SKM-1 (cell line): ENCODE measurements at regions not wholly inside any gene's neighbourhood (a gene's known extent, or its start where the extent isn't known, plus 50 kb on each side); places are given as distances from the start of the nearest gene placed in this dataset.
"Not testable (repeated sequence)": the region's sequence is repeated elsewhere in the genome, so short reads cannot be mapped to it uniquely, and the experiment has no call there.

Source experiments
- DNase-seq: peaks from one replicate; lab custom pipeline; 2025; ENCODE audit not compliant: unreplicated experiment; lab: John Stamatoyannopoulos, UW

DNA sequence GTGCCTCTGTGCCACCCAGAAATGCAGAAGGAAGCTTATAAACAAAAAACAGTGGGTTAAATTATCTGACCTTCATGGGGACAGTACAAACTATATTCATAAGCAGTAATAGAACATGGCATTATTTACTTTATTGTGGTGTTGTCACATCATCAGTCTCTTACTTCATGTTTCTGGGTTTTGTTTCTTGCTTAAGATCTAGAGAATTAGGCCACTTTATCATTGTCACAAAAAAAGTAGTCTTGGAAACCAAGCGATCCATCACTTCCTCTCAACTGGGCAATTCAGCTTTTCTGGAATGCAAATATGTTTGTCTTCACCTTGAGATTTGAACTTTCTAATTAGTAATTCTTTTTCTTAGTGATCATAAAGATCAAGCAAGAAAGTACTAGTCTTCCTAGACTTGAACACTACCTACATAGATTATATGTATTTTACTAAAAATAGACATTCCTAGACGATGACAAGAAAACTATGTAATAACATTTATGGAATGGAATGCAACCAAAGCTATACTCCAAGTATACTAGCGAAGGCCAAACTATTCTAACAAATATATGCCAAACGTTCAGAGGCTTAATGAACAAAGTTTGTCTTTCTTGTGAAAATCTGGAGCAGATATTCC lies 363.4 kb downstream of the DAD1 start:
- no peak for DNase-seq

DNA sequence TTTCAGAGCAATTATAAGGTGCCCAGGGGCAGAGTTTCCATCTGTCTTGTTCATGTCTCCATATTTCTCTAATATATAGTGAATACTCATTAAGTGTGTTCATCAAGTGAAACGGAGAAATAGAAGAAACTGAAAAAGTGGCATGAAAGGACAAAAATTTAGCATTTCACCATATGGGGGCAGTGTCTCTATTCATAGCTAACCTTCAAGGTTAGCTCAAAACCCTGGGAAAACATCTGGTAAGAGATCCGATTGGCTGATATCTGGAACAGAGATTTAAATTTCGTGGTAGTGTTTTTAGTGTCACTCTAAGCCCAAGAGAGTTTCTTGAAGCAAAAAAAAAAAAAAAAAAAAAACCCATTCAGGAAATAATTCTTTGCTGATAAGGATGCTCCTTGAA lies 367.5 kb downstream of the DAD1 start:
- DNase-seq: no peak

DNA sequence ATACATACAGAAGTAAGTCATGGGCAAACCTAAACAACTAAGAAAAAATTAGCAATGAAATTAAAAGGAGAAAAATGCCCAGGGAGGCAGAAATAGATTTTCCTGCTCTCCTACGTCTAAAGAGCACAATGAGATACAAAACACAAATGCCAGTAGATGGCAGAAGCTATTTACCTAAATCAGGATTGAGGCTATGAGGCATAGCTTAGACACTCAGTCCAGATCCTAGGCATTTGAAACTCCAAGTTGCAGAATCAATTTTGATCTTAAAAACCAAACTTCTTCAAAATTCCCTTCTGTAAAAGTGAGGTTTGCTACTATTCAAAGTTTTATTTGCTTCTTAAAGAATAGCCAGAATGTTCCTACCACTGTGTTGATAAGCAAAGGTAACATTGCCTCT lies 368.6 kb downstream of the DAD1 start:
- no peak for DNase-seq

DNA sequence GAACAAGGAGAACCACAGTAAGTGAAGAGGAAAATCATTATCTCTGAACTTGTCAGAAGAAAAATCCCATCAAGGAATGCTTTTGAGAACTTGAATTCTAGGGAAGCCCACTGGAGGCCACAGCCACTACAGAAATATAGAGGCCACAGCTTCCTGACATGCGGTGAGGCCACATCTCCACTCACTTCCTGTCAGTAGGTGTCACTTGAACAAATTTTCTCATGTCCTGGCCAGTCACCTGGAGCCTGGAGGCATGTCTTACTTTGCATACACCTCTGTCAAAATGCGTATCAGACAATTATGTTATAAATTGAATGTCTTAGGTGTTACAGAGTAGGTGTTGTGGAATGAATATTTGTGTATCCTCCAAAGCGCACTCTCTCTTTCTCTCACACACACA lies 370.3 kb downstream of the DAD1 start:
- DNase-seq: no peak

DNA sequence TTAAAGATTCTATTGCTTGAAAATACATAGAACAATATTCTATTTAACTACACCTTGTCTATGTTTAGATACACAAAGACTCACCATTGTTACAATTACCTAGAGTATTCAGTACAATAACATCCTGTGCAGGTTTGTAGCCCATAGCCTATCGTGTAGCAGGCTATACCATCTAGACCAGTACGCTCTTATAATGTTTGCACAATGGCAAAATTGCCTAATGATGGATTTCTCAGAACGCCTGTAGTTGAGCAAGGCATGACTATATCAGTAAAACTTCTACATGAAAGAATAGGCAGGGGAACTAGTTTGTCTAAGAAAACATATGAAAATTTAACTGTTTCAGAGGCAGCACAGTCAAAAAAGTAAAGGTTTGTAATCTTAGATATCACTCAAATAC lies 375.9 kb downstream of the DAD1 start:
- DNase-seq: peak; percentile 3

DNA sequence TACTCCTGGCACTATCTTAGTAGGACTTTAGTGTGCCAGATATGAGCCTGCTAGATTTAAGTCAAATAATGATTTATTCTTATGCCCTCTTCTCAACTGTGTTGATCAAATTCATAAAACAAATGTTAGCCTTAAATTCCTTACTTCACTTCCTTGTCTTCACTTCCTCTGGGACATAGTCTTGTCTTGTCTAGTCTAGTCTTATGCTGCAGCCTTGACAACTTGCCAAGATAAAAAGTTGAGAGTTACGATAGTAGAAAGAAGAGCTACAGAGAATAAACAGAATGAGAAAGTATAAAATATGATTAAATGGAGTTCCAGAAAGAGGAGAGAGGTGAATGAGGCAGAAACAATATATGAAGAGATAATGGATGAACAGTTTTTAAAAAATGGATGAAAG lies 378.1 kb downstream of the DAD1 start:
- no peak for DNase-seq

DNA sequence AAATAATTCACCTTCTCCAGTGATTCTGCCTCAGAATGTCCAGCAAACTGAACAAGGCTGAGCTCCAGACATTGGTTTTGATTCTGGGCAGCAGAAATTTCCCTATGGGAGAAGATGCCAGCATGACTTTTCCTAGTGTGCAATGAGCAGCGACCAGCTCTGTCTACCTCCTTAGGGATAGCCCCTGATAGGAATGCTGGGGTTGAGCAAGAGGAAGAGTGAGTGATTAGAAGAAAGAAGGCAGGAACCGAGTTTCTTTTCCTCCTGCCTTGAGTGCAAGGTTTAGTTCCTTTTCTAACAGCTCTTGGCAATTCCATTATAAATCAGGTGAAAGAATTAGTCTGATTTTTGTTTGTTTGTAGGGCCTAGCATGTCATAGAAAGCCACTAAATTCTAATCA lies 379.0 kb downstream of the DAD1 start:
- no peak for DNase-seq

DNA sequence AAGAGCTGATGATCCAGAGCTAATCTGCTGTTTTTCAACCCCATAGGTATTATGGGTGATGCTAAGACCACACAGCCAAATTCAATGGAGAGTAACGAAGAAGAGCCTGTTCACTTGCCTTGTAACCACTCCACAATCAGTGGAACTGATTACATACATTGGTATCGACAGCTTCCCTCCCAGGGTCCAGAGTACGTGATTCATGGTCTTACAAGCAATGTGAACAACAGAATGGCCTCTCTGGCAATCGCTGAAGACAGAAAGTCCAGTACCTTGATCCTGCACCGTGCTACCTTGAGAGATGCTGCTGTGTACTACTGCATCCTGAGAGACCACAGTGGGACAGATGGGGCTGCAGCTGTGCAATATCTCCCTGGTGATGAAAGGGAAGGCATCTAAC lies 386.0 kb downstream of the DAD1 start:
- DNase-seq: no peak

DNA sequence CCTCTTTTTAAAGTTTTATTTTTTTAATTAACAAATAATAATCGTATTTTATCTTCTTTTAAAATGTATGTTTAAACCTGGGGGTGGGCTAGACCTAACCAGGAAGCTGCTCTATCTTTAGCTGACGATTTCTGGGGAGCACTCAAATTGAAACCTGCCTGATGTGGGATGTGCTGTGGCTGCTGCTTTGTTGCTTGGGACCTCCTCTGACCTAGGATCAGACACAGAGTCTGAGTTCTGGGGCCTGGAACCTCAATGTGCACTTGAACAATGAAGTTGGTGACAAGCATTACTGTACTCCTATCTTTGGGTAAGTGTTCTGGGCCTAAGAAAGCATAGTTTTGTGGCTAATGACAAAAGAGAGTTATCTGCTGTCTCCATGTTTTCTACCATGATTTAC lies 386.7 kb downstream of the DAD1 start:
- no peak for DNase-seq

DNA sequence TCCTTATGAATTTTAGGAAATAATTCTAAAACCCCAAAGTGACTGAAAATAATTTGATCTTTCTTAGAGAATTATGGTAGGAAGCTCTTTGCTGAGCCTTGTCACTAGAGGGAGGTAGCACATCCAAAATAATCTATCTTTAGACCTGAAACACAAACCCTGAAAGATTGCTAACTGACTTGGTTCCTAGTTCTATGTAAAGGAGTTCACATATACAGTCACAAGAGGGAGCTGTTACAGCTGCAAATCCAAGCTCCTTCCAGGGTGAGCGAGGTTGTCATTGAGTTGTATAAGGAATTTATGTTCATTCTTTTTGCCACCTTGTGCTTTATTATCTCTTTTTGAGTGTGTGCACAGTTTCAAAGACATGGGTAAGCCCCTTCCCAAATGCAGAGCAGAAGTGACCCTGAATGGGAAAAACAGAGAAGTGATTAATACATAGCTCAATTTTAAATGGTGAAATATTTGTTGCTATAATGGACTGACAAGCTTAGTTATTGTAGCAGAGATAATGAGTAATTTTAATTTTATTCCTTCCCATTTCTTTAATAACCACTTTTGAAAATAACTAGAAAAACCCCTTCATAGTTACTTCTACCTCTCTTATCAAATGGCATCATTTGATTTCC lies 387.9 kb downstream of the DAD1 start:
- peak; percentile 18 for DNase-seq

DNA sequence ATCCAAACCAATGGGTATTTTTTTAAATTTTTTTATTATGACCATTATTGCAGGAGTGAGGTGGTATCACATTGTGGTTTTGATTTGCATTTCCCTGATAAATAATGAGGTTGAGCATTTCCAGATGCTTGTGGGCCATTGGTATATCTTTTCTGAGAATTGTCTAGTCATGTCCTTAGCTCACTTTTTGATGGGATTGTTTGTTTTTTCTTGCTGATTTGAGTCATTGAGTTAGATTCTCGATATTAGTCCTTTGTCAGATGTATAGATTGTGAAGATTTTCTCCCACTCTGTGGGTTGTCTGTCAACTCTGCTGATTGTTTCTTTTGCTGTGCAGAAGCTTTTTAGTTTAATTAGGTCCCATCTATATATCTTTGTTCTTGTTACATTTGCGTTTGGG lies 388.9 kb downstream of the DAD1 start:
- DNase-seq: not testable (repeated sequence)

DNA sequence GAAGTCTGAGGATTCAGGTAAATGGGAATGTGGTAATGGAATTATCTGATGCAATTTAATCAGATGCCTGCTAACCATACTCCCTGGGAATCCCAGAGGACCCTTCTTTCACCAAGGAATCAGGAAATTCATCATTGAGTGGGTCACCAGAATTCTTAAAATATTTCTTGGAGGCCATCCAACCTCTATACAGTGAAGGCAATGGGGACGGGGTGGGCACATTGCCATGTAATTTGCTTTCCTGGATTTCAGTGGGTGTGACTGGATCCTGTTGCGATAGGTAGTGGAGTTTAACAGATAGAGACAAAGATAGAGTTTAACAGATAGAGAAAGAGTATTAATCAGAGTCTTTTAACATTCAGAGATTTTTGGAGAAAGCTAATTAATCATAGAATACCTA lies 394.4 kb downstream of the DAD1 start:
- no peak for DNase-seq

DNA sequence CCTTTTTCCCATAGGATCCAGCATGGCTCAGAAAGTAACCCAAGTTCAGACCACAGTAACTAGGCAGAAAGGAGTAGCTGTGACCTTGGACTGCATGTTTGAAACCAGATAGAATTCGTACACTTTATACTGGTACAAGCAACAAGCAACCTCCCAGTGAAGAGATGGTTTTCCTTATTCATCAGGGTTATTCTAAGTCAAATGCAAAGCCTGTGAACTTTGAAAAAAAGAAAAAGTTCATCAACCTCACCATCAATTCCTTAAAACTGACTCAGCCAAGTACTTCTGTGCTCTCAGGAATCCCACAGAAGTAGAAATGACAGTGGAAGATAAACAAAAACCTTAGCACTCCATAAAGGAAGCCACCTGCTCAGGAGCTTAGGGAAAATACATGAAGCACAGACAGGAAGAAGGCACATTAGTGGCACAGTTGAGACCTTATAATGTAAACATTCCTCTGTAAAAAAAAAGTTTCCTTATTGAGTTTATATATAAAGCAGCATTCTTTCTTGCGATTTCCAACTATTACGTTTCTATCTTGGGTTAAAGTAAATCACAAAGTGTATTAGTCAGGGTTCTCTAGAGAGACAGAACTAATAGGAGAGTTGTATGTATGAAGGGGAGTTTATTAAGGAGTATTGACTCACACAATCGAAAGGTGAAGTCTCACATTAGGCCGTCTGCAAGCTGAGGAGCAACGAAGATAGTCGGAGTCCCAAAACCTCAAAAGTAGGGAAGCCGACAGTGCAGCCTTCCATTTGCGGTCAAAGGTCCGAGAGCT lies 398.4 kb downstream of the DAD1 start:
- no peak for DNase-seq

DNA sequence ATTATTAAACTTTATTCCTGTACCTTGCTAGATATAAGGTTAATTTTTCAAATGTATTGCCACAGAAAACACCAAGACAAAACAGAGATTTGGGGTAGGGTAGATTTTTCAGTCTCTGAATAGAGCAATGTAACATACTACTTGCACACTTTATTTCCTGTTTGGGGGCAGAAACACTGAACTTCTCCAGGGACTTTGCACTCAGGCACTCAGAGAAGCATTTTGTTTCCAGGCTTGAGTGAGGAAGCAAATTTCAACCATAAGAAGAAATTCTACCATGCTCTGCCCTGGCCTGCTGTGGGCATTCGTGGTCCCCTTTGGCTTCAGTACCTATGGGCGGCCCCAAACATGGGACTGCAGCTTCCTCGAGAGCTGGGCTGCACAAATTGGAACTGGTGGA lies 399.1 kb downstream of the DAD1 start:
- no peak for DNase-seq

DNA sequence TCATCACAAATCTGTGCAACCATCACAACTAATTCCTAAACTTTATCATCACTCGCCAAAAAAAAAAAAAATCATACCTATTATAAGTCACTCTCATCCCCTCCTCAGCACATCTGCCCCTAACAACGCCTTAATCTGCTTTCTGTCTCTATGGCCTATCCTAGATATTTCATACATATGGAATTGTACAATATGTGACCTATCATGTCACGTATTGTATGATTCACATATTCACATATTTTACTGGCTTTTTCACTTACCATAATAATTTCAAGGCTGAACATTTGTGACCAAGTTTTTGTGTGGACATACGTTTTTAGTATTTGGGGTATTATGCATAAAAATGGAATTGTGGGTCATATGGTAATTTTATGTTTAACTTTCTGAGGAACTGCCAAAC lies 400.7 kb downstream of the DAD1 start:
- no peak for DNase-seq

DNA sequence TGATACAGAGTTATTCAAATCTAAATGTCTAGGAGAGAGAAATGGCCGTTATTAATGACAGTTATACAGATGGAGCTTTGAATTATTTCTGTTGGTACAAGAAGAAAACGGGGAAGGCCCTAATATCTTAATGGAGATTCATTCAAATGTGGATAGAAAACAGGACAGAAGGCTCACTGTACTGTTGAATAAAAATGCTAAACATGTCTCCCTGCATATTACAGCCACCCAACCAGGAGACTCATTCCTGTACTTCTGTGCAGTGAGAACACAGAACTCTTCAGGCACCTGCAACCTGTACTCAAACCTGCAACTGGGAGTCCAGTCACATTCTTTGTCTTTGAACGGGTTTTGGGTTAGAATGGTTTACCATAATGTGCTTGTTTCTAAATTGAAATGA lies 403.2 kb downstream of the DAD1 start:
- no peak for DNase-seq

DNA sequence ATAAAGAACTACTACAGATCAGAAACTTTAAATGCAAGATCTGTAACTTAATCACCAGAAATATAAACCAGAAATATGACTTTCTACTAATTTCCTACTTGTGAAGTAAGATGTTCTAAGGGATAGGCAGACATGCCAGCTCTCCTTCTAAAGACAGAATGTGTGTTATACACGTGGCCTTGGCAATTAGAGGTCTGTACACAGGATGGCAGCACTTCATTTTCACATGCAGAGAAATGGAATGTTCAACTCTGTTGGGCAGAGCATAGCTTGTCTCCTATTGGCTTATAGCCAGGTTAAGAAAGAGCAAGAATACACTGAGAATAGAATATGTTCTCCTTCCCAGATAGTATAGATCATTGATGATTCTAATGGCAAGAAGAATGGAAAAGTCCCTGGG lies 403.8 kb downstream of the DAD1 start:
- no peak for DNase-seq

DNA sequence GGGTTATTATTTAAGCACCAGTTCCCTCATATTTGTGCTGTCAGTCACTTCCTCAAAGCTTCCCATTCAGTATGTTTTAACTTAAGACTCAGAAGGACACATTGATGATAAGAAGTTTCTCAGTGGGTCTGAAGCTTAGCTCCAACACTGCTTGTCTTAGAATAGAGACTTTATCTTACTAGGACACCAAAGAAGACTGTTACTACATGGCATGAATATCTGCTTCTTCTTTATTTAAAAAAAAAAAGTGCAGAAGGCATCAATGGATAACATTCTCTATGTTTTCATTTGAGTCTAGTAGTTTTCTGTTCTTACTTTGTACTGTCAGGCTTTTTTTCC lies 404.2 kb downstream of the DAD1 start:
- no peak for DNase-seq

DNA sequence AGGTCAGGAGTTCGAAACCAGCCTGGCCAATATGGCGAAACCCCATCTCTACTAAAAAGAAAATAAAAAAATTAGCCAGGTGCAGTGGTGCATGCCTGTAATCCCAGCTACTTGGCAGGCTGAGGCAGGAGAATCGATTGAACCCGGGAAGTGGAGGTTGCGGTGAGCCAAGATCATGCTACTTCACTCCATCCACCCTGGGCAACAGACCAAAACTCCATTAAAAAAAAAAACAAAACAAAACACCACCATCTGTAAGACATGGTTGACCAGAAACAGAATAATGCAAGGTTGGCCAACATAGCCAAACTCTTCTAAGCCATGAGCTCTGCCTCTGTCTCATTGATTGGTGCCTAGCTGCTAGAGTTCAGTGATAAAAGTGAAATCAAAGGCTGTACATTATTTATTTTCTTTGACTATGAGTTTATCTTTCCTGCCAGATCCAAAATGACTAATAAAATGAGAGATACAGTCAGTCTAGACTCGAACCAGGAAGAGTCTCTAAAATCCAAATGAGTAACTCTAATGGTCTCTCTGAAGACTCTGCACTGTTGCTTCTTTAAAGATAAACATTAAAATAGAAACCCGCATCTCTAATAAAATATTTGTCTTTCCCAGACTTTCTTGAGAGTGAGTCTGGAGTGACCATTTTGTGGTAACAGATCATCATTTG lies 404.7 kb downstream of the DAD1 start:
- DNase-seq: no peak

DNA sequence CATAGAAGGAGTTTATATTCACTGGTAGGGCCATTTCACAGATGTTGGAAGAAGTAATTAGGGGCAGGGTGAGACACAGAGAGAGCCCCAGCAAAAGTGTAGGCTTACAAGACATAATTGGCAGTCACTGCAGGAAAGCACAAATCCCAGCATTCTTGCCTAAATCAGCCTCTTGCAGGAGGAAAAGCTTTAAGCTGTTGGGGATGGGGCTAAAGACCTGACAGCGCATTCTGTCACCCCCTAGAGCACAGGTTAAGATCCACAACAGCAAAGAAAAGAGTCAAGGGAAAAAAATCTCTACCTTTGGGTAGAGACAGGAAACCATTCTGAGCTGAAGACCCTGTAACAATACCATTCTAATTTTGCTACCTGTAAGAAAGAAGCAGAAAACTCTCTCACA lies 409.0 kb downstream of the DAD1 start:
- DNase-seq: no peak

DNA sequence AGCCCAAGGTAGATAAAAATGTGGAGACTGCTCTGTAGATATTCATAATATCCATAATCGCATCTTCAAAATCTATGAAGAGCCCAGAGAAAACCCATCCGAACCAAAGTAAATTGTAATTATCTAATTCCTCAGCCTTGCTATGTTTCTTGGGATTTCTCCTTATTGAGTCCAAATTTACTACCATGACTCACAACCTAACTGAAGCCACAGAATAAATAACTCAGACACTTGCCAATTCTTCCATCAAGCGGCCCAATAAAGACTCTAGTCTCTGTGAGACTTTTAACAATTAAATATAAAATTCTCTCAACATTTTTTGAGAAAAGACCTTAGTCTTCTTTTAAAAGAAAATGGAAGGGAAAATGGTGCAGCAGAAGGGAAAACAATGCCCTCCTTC lies 409.8 kb downstream of the DAD1 start:
- no peak for DNase-seq

DNA sequence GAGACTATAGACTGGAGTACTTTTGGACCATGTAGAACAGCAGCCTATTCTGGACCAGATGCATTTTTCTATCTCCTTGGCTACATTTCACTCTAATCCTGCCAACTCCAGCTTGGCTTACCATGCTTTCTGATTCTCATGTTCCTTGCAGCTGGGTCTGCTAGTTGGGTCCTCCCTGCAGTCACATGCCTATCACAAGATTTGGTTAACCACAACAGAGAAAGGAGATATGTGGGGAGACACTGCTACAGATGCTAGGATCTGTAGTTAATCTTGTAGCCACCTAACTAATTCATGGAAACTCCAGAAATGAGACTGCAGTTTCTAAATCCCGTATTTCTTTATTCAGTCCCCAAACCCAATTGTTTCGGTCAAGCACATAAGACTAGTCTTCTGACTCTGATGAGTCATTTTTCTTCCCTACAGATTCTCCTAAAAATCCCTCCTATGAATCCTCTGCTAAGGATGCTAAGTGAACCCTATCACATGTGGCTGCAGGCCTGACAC lies 410.6 kb downstream of the DAD1 start:
- DNase-seq: no peak
